ENCODE measurements at regions not wholly inside any gene's neighbourhood (a gene's known extent, or its start where the extent isn't known, plus 50 kb on each side); places are given as distances from the start of the nearest gene placed in this dataset.

DNA sequence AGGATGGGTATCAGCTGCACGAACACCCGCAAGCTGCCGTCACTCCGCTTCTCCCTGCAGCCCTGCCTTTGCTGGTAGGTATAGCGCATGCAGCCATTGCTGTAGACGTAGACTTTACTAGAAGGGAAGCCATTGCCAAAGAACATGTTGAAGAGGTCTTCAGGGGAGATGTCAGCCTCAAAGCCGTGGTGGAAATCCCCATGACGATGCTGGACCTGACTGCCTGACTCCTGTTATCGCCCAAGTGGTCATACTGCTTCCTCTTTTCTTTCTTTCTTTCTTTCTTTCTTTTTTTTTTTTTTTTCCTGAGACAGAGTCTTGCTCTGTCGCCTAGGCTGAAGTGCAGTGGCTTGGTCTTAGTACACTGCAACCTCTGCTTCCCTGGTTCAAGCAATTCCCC lies 68.7 kb upstream of the SPRED2 start:
- WGBS (ENCODE audit: low lambda C conversion rate), result 89% methylated on average over 10 of the region's 10 CpGs
- Histone ChIP-seq H3K9me3 (no peaks in the 10 kb centered on the region), H3K4me2 (no peak overlapping the region), H3K27me3 (ENCODE audit: insufficient read depth) (no peaks in the 10 kb centered on the region), H3K9me2 (no peaks in the 10 kb centered on the region), H4K20me1 (ENCODE audit: insufficient read depth) (no peaks in the 10 kb centered on the region), H3F3A (replicated peaks; ENCODE audit: insufficient read depth) (no peaks in the 10 kb centered on the region), H2AFZ (ENCODE audit: low read depth) (no peak overlapping the region), H3K4me3 (ENCODE audit: low read depth in 2 of 2, low read length in 1 of 2) (no peak overlapping the region), H3K36me3 (replicated peaks in 1 of 2; ENCODE audit: control insufficient read depth in 1 of 2, insufficient read depth in 2 of 2, low read length in 1 of 2) (no peaks in the 10 kb centered on the region), H3K4me1 (ENCODE audit: control insufficient read depth in 1 of 2, insufficient read depth in 2 of 2, low read depth in 1 of 2, low read length in 1 of 2) (no peaks in the 10 kb centered on the region), H3K27ac (ENCODE audit: low read depth in 2 of 2, low read length in 1 of 2) (no peak overlapping the region), H3K79me2 (ENCODE audit: insufficient read depth) (no peaks in the 10 kb centered on the region), H3K9ac (no peak overlapping the region)
- ChIA-PET CTCF (interaction anchor here (1.2 to 1.3 kb wide), 2 partner anchors 9 to 236 kb away, joined by 3 read pairs; no protein-coding TSS in a partner anchor), POLR2A (interaction anchor here (0.5 kb wide), 1 partner anchor 38 kb away, joined by 7 read pairs; no protein-coding TSS in a partner anchor)
- no peak for DNase-seq
- TF ChIP-seq MAX (IDR thresholded peaks at IDR 0.05; ENCODE audit: low read depth) (no peak), MEF2A (IDR thresholded peaks at IDR 0.05; ENCODE audit: borderline replicate concordance, low read depth) (no peak), FOXM1 (IDR thresholded peaks at IDR 0.05; ENCODE audit: low read depth) (no peak), JUND (IDR thresholded peaks at IDR 0.05) (no peak), ELF1 (IDR thresholded peaks at IDR 0.05) (no peak), SMC3 (IDR thresholded peaks at IDR 0.05; ENCODE audit: low read depth, low read length) (no peak), ZBTB33 (IDR thresholded peaks at IDR 0.05; ENCODE audit: borderline replicate concordance, low read depth) (no peak), POLR2AphosphoS5 (IDR thresholded peaks at IDR 0.05; ENCODE audit: low read depth, low read length) (no peak), EP300 (IDR thresholded peaks at IDR 0.05; ENCODE audit: borderline replicate concordance in 1 of 2, low read depth in 1 of 2, low read length in 1 of 2) (no peak), RXRA (IDR thresholded peaks at IDR 0.05; ENCODE audit: borderline replicate concordance, low read depth) (no peak)
- TF ChIP-seq, protein P1, sequence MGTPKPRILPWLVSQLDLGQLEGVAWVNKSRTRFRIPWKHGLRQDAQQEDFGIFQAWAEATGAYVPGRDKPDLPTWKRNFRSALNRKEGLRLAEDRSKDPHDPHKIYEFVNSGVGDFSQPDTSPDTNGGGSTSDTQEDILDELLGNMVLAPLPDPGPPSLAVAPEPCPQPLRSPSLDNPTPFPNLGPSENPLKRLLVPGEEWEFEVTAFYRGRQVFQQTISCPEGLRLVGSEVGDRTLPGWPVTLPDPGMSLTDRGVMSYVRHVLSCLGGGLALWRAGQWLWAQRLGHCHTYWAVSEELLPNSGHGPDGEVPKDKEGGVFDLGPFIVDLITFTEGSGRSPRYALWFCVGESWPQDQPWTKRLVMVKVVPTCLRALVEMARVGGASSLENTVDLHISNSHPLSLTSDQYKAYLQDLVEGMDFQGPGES (IDR thresholded peaks at IDR 0.05; ENCODE audit: low read depth, low read length), result no peak
- TF ChIP-seq, protein P2, sequence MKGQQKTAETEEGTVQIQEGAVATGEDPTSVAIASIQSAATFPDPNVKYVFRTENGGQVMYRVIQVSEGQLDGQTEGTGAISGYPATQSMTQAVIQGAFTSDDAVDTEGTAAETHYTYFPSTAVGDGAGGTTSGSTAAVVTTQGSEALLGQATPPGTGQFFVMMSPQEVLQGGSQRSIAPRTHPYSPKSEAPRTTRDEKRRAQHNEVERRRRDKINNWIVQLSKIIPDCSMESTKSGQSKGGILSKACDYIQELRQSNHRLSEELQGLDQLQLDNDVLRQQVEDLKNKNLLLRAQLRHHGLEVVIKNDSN (IDR thresholded peaks at IDR 0.05; ENCODE audit: borderline replicate concordance, low read depth), result no peak

GRCh38 chr2:65500310-65501040 lies 68.1 kb upstream of the SPRED2 start:
- CTCF ChIA-PET, result interaction anchor here (1.3 kb wide), 1 partner anchor 9 kb away, joined by 3 read pairs; no protein-coding TSS in a partner anchor
- POLR2A ChIA-PET, result no interaction called here

More at GRCh38 chr2:65500310-65501040, 68.1 kb upstream of the SPRED2 start:
- TF ChIP-seq SMC3 (IDR thresholded peaks at IDR 0.05; ENCODE audit: low read depth, low read length) (no peak), SIN3A (IDR thresholded peaks at IDR 0.05; ENCODE audit: borderline replicate concordance, low read depth, low read length) (no peak), ZBTB33 (IDR thresholded peaks at IDR 0.05; ENCODE audit: borderline replicate concordance, low read depth) (no peak), YY1 (IDR thresholded peaks at IDR 0.05; ENCODE audit: low read depth) (no peak), CHD2 (IDR thresholded peaks at IDR 0.05; ENCODE audit: low read length, partially characterized antibody) (no peak)
- TF ChIP-seq, protein P3, sequence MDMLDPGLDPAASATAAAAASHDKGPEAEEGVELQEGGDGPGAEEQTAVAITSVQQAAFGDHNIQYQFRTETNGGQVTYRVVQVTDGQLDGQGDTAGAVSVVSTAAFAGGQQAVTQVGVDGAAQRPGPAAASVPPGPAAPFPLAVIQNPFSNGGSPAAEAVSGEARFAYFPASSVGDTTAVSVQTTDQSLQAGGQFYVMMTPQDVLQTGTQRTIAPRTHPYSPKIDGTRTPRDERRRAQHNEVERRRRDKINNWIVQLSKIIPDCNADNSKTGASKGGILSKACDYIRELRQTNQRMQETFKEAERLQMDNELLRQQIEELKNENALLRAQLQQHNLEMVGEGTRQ (IDR thresholded peaks at IDR 0.05; ENCODE audit: borderline replicate concordance, low read depth, low read length), result no peak
- TF ChIP-seq, protein P1 (IDR thresholded peaks at IDR 0.05; ENCODE audit: low read depth, low read length), result no peak
- no peaks in the 10 kb centered on the region for H3K9me3 ChIP-seq
- H4K20me1 ChIP-seq (ENCODE audit: insufficient read depth), result no peaks in the 10 kb centered on the region
- H3K4me2 ChIP-seq, result no peak overlapping the region
- H3K9ac ChIP-seq, result no peak overlapping the region
- no peak overlapping the region for H3K27ac ChIP-seq (ENCODE audit: low read depth in 2 of 2, low read length in 1 of 2)
- no peak overlapping the region for H2AFZ ChIP-seq (ENCODE audit: low read depth)
- H3K36me3 ChIP-seq (replicated peaks in 1 of 2; ENCODE audit: control insufficient read depth in 1 of 2, insufficient read depth in 2 of 2, low read length in 1 of 2), result no peaks in the 10 kb centered on the region
- no peaks in the 10 kb centered on the region for H3K4me1 ChIP-seq (ENCODE audit: control insufficient read depth in 1 of 2, insufficient read depth in 2 of 2, low read depth in 1 of 2, low read length in 1 of 2)
- H3K4me3 ChIP-seq (ENCODE audit: low read depth in 2 of 2, low read length in 1 of 2), result no peak overlapping the region
- H3K27me3 ChIP-seq (ENCODE audit: insufficient read depth), result no peaks in the 10 kb centered on the region
- no peaks in the 10 kb centered on the region for H3F3A ChIP-seq (replicated peaks; ENCODE audit: insufficient read depth)
- no peak for DNase-seq
- WGBS (ENCODE audit: low lambda C conversion rate), result 78% methylated on average over 9 of the region's 9 CpGs
- H3K9me2 ChIP-seq, result no peaks in the 10 kb centered on the region
- no peaks in the 10 kb centered on the region for H3K79me2 ChIP-seq (ENCODE audit: insufficient read depth)
